ENCODE measurements at regions not wholly inside any gene's neighbourhood (a gene's known extent, or its start where the extent isn't known, plus 50 kb on each side); places are given as distances from the start of the nearest gene placed in this dataset.
"Not testable (repeated sequence)": the region's sequence is repeated elsewhere in the genome, so short reads cannot be mapped to it uniquely, and the experiment has no call there.

GRCh38 chr14:87254331-87254874 is 738.6 kb downstream of the GALC start:
- H3K36me3 Mint-ChIP-seq (ENCODE audit: low read depth) = no peaks in the 10 kb centered on the region
- TF ChIP-seq CTCF (IDR thresholded peaks at IDR 0.05) = no peak
- no peak overlapping the region for H3K27ac Mint-ChIP-seq
- no peaks in the 10 kb centered on the region for H3K9me3 Mint-ChIP-seq
- no peaks in the 10 kb centered on the region for H3K4me1 Mint-ChIP-seq
- H3K27me3 Mint-ChIP-seq (ENCODE audit: low read depth, poor library complexity) = no peaks in the 10 kb centered on the region
- no peak for DNase-seq
- no peak overlapping the region for H3K4me3 Mint-ChIP-seq

- H3K4me3 Mint-ChIP-seq; DNase-seq; H3K27ac Mint-ChIP-seq; H3K36me3 Mint-ChIP-seq (ENCODE audit: low read depth); H3K9me3 Mint-ChIP-seq; H3K27me3 Mint-ChIP-seq (ENCODE audit: low read depth, poor library complexity); H3K4me1 Mint-ChIP-seq: not testable (repeated sequence)
These were observed 739.2 kb downstream of the GALC start for GRCh38 chr14:87253791-87254190.

- Mint-ChIP-seq H3K36me3 (ENCODE audit: low read depth) (no peaks in the 10 kb centered on the region), H3K4me3 (no peak overlapping the region), H3K9me3 (peaks cover 7% of the 10 kb centered on the region), H3K27ac (no peak overlapping the region), H3K4me1 (no peaks in the 10 kb centered on the region), H3K27me3 (ENCODE audit: low read depth, poor library complexity) (no peaks in the 10 kb centered on the region)
- no peak for DNase-seq
- TF ChIP-seq CTCF (IDR thresholded peaks at IDR 0.05) = no peak
These were observed 740.9 kb downstream of the GALC start for GRCh38 chr14:87252103-87252502.

GRCh38 chr14:87251011-87251410 is 742.0 kb downstream of the GALC start:
- no peak for TF ChIP-seq CTCF (IDR thresholded peaks at IDR 0.05)
- Mint-ChIP-seq H3K4me3 (no peak overlapping the region), H3K36me3 (ENCODE audit: low read depth) (no peaks in the 10 kb centered on the region)

GRCh38 chr14:87241018-87241768 is 751.8 kb downstream of the GALC start:
- no peak for DNase-seq
- Mint-ChIP-seq H3K36me3 (ENCODE audit: low read depth) (no peaks in the 10 kb centered on the region), H3K9me3 (peaks cover 5% of the 10 kb centered on the region), H3K27me3 (ENCODE audit: low read depth, poor library complexity) (peaks cover 6% of the 10 kb centered on the region), H3K4me3 (no peak overlapping the region), H3K4me1 (peaks cover 44% of the 10 kb centered on the region), H3K27ac (no peak overlapping the region)
- TF ChIP-seq CTCF (IDR thresholded peaks at IDR 0.05) = no peak

More at GRCh38 chr14:87251011-87251410, 742.0 kb downstream of the GALC start:
- peaks cover 17% of the 10 kb centered on the region for H3K9me3 Mint-ChIP-seq
- no peak for DNase-seq
- no peaks in the 10 kb centered on the region for H3K4me1 Mint-ChIP-seq
- no peaks in the 10 kb centered on the region for H3K27me3 Mint-ChIP-seq (ENCODE audit: low read depth, poor library complexity)
- no peak overlapping the region for H3K27ac Mint-ChIP-seq

- DNase-seq; H3K27ac Mint-ChIP-seq; H3K4me3 Mint-ChIP-seq; H3K36me3 Mint-ChIP-seq (ENCODE audit: low read depth); H3K9me3 Mint-ChIP-seq; H3K27me3 Mint-ChIP-seq (ENCODE audit: low read depth, poor library complexity): not testable (repeated sequence)
- peaks cover 53% of the 10 kb centered on the region for H3K4me1 Mint-ChIP-seq
These were observed 752.7 kb downstream of the GALC start for GRCh38 chr14:87240319-87240718.

All from nephron progenitor cell (in vitro differentiated cells).